ENCODE measurements at regions not wholly inside any gene's neighbourhood (a gene's known extent, or its start where the extent isn't known, plus 50 kb on each side); places are given as distances from the start of the nearest gene placed in this dataset.

DNA sequence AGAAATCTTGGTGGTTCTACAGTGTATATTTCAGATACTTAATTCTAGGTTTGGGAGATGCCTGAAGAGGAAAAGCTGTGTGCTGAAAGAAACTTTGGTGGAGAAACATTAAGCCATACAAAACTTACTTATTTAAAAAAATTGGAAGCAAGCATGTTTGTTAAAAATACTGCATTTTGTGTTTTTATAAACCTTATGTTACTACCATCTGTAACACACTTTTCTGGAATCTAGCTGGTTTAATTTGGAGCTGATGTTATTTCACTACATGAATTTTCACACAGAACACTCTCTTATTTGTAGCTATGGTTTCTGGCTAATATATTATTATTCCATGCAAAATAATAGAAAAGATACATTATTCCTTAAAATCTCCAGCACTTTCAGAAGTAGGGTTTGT, 710.7 kb downstream of the ADGRL2 start:
- TF ChIP-seq, protein P1, sequence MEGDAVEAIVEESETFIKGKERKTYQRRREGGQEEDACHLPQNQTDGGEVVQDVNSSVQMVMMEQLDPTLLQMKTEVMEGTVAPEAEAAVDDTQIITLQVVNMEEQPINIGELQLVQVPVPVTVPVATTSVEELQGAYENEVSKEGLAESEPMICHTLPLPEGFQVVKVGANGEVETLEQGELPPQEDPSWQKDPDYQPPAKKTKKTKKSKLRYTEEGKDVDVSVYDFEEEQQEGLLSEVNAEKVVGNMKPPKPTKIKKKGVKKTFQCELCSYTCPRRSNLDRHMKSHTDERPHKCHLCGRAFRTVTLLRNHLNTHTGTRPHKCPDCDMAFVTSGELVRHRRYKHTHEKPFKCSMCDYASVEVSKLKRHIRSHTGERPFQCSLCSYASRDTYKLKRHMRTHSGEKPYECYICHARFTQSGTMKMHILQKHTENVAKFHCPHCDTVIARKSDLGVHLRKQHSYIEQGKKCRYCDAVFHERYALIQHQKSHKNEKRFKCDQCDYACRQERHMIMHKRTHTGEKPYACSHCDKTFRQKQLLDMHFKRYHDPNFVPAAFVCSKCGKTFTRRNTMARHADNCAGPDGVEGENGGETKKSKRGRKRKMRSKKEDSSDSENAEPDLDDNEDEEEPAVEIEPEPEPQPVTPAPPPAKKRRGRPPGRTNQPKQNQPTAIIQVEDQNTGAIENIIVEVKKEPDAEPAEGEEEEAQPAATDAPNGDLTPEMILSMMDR (IDR thresholded peaks at IDR 0.05): no peak
- no peak for TF ChIP-seq POLR2A (IDR thresholded peaks at IDR 0.05)

All from suprapubic skin (tissue), 3 donors.